ENCODE measurements at regions not wholly inside any gene's neighbourhood (a gene's known extent, or its start where the extent isn't known, plus 50 kb on each side); places are given as distances from the start of the nearest gene placed in this dataset.

DNA sequence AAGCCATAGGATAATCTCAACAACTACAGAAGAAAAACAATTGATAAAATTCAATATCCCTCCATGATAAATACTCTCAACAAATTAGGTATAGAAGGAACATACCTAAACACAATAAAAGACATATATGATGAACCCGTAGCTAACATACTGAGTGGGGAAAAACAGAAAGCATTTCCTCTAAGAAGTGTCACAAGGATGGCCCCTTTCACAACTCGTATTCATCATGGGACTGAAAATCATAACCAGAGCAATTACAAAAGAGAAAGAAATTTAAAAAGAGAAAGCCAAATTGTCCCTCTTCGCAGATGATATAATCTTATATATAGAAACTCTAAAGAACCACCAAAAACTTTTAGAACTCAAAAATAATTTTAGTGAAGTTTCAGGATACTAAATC, 146.3 kb upstream of the RGMB start:
- Histone ChIP-seq H3K14ac (ENCODE audit: insufficient read length) (no peak overlapping the region), H2BK15ac (ENCODE audit: low read length) (no peak overlapping the region), H3K23me2 (ENCODE audit: low read depth, low read length) (no peaks in the 10 kb centered on the region), H2BK5ac (ENCODE audit: low read depth, low read length) (no peak overlapping the region), H4K20me1 (replicated peaks in 1 of 2; ENCODE audit: control insufficient read depth in 1 of 2, insufficient read depth in 2 of 2, low read length in 2 of 2) (no peaks in the 10 kb centered on the region), H3K18ac (ENCODE audit: extremely low read depth, low read length) (no peak overlapping the region), H3K4me2 (ENCODE audit: insufficient read depth in 1 of 2, low read depth in 2 of 2, low read length in 2 of 2) (no peak overlapping the region), H3K23ac (ENCODE audit: insufficient read length) (no peak overlapping the region), H3K27ac (ENCODE audit: low read depth, low read length) (no peak overlapping the region), H3K27me3 (replicated peaks in 1 of 4; ENCODE audit: control insufficient read depth in 3 of 4, extremely low read depth in 1 of 4, insufficient read depth in 3 of 4, low read length in 3 of 4) (no peaks in the 10 kb centered on the region), H4K8ac (ENCODE audit: extremely low read depth, insufficient read depth, low read length) (no peak overlapping the region), H2AK5ac (ENCODE audit: low read depth, low read length) (no peak overlapping the region), H3K4me1 (replicated peaks in 1 of 4; ENCODE audit: control insufficient read depth in 3 of 4, insufficient read depth in 4 of 4, low read length in 3 of 4) (no peaks in the 10 kb centered on the region), H4K5ac (ENCODE audit: insufficient read length, low read depth, low read length) (no peak overlapping the region), H3K79me2 (ENCODE audit: control insufficient read depth in 1 of 2, insufficient read depth in 2 of 2, low read length in 2 of 2) (no peaks in the 10 kb centered on the region), H3K56ac (replicated peaks; ENCODE audit: insufficient read length, low read depth, low read length) (no peak overlapping the region), H2BK20ac (ENCODE audit: low read length) (no peak overlapping the region), H3K4me3 (ENCODE audit: extremely low read depth in 1 of 4, insufficient read depth in 2 of 4, low read depth in 3 of 4, low read length in 4 of 4) (no peak overlapping the region), H3K9me3 (ENCODE audit: insufficient read depth in 2 of 2, low read depth in 1 of 2, low read length in 1 of 2) (peaks cover 0 to 3% of the 10 kb centered on the region in 2 experiments; a peak in 1 of 4 replicates), H2AFZ (ENCODE audit: low read length) (no peak overlapping the region), H3K79me1 (ENCODE audit: low read depth, low read length) (no peaks in the 10 kb centered on the region), H3K9ac (replicated peaks in 1 of 4; ENCODE audit: extremely low read depth in 1 of 4, low read depth in 3 of 4, low read length in 3 of 4) (no peak overlapping the region), H4K91ac (replicated peaks; ENCODE audit: insufficient read length, low read length) (no peak overlapping the region), H3K4ac (replicated peaks; ENCODE audit: insufficient read length, low read depth, low read length) (no peak overlapping the region), H2BK12ac (ENCODE audit: low read depth, low read length) (no peak overlapping the region), H3K36me3 (ENCODE audit: control insufficient read depth in 2 of 4, insufficient read depth in 4 of 4, low read length in 3 of 4) (no peaks in the 10 kb centered on the region), H2BK120ac (replicated peaks; ENCODE audit: low read depth, low read length) (no peak overlapping the region)
- 92% methylated on average over 3 of the region's 3 CpGs; no CpG with 5 or more reads in 1 of the 2 experiments for WGBS, 2 experiments (ENCODE audit: extremely low coverage in 1 of 2, insufficient coverage in 1 of 2, insufficient read length in 1 of 2, insufficient replicate concordance in 2 of 2, low coverage in 1 of 2, low lambda C conversion rate in 2 of 2, missing lambda C conversion rate in 1 of 2)
- POLR2A ChIA-PET (ENCODE audit: partially characterized antibody), result no interaction called here
- CTCF ChIA-PET (ENCODE audit: partially characterized antibody), result no interaction called here
- no peak for DNase-seq (ENCODE audit: low read depth in 1 of 2, low spot score in 2 of 2)
- no peak for FAIRE-seq
- no peak for TF ChIP-seq NRF1 (IDR thresholded peaks at IDR 0.05; ENCODE audit: low read depth, low read length)
- no peak for TF ChIP-seq CHD2 (IDR thresholded peaks at IDR 0.05; ENCODE audit: low read length)
- no peak for TF ChIP-seq POU5F1 (IDR thresholded peaks at IDR 0.05; ENCODE audit: low read depth, low read length)

Measured in H1 (cell line).